ENCODE measurements at regions not wholly inside any gene's neighbourhood (a gene's known extent, or its start where the extent isn't known, plus 50 kb on each side); places are given as distances from the start of the nearest gene placed in this dataset.

- no CpG with 5 or more reads among the region's 5 CpGs for WGBS (ENCODE audit: extremely low coverage, insufficient read length, low lambda C conversion rate)
- no peak for TF ChIP-seq CTCF (conservative IDR thresholded peaks at IDR 0.05)
- Histone ChIP-seq H3K9ac (ENCODE audit: extremely low read depth, insufficient read length, low read length) (no peak overlapping the region), H3K18ac (ENCODE audit: insufficient read length, low read depth, low read length) (no peak overlapping the region), H4K8ac (replicated peaks; ENCODE audit: insufficient read length, low read depth, low read length) (no peak overlapping the region), H2BK5ac (ENCODE audit: insufficient read length, low read length) (no peak overlapping the region), H3K79me2 (ENCODE audit: insufficient read depth, low read length) (no peaks in the 10 kb centered on the region), H3K79me1 (ENCODE audit: insufficient read depth, low read depth, low read length, poor library complexity, severe bottlenecking) (no peaks in the 10 kb centered on the region), H3K4me1 (ENCODE audit: insufficient read depth, low read length) (no peaks in the 10 kb centered on the region), H3K4ac (ENCODE audit: low read depth, low read length) (no peak overlapping the region), H2BK12ac (ENCODE audit: insufficient read length, low read depth, low read length) (no peak overlapping the region), H3K9me3 (ENCODE audit: control insufficient read depth, low read depth, low read length) (no peaks in the 10 kb centered on the region), H3T11ph (ENCODE audit: low read length) (no peak overlapping the region), H3K23me2 (ENCODE audit: insufficient read length, low read depth, low read length, poor library complexity, severe bottlenecking) (no peaks in the 10 kb centered on the region), H3K23ac (ENCODE audit: insufficient read length, low read depth, low read length) (no peak overlapping the region), H2AK5ac (ENCODE audit: insufficient read length, low read length) (no peak overlapping the region), H2BK120ac (ENCODE audit: low read depth, low read length, poor library complexity, severe bottlenecking) (no peak overlapping the region), H4K91ac (ENCODE audit: insufficient read length, low read depth, low read length) (no peak overlapping the region), H3K14ac (ENCODE audit: insufficient read depth, low read length) (no peak overlapping the region), H3K27ac (ENCODE audit: insufficient read length, low read depth, low read length) (no peak overlapping the region), H2BK20ac (ENCODE audit: low read depth, low read length, poor library complexity, severe bottlenecking) (no peak overlapping the region), H4K20me1 (ENCODE audit: control insufficient read depth, insufficient read depth, insufficient read length) (no peaks in the 10 kb centered on the region), H3K27me3 (ENCODE audit: insufficient read depth, low read length) (no peaks in the 10 kb centered on the region), H2AFZ (ENCODE audit: low read length) (no peak overlapping the region), H2BK15ac (ENCODE audit: low read depth, low read length) (no peak overlapping the region), H3K4me2 (ENCODE audit: insufficient read depth, insufficient read length, low read length) (no peak overlapping the region), H4K5ac (ENCODE audit: insufficient read length, low read depth, low read length) (no peak overlapping the region), H3K56ac (ENCODE audit: insufficient read length, low read depth, low read length) (no peak overlapping the region)
- Mint-ChIP-seq H3K27ac (no peak overlapping the region; a peak in 1 of 7 replicates), H3K27me3 (ENCODE audit: low read depth) (peaks cover 9% of the 10 kb centered on the region), H3K9me3 (peaks cover 4 to 9% of the 10 kb centered on the region in 2 experiments; a peak in 4 of 5 replicates), H3K4me1 (peaks cover 29 to 31% of the 10 kb centered on the region in 2 experiments), H3K36me3 (ENCODE audit: insufficient read depth in 1 of 3, low read depth in 3 of 3) (peaks cover 0 to 10% (median 0%) of the 10 kb centered on the region in 3 experiments; a peak in 2 of 7 replicates), H3K4me3 (no peak overlapping the region)
- no peak for DNase-seq
Measured at GRCh38 chr2:234773764-234774409, 177.9 kb upstream of the SH3BP4 start.
